Stimulated activated CD8-positive, alpha-beta memory T cell treated with anti-CD3 and anti-CD28 coated beads, Interleukin-2, amount 100 ng/mL, for 48 hours (primary cell): ENCODE measurements at regions not wholly inside any gene's neighbourhood (a gene's known extent, or its start where the extent isn't known, plus 50 kb on each side); places are given as distances from the start of the nearest gene placed in this dataset.

Experiments
- DNase-seq, 2 donors: peaks; one replicate each; pipeline ENCODE4 v3.0.0-alpha.2; 2020; ENCODE audit warnings: low read depth in 2 of 2

DNA sequence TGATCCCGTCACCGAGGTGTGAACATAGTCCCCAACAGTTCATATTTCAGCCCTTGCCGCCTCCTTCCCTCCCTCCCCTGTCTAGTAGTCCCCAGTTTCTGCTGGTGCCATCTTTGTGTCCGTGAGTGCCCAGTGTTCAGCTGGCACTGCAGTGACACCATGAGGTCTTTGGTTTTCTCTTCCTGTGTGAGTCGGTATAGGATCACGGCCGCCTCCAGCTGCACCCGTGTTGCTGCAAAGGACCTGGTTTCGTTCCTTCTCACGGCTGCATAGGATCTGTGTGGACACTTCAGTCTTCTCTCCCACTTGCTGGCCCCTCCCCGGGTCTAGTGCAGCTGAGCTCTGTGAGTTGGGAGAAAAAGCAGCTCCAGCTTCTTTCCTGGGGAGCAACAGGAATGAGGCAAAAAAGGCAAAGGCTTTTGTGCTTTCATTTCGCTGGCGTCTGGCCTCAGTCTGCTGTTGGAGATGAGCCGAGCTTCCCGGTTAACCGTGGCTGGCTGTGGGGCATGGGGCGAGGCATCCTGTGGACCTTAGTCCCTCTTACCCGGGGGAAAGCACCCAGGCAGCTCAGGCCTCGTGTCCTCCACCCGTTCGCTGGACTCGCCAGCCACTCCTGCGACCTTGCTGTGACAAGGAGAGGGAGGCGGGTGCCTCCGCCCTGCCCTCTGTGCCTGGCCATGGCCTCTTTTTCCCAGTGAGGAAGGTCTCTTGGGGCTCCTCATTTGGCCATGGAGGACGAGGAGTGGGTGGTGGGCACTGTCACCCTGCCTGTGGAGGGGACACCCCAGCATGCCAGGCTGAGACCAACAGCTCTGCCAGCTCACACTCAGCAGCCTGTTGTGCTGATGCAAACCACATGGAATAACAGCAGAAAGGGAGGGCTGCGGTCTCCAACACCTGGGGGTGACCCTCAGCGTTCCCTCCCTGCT lies 196.5 kb downstream of the TEX29 start:
- DNase-seq = no peak

DNA sequence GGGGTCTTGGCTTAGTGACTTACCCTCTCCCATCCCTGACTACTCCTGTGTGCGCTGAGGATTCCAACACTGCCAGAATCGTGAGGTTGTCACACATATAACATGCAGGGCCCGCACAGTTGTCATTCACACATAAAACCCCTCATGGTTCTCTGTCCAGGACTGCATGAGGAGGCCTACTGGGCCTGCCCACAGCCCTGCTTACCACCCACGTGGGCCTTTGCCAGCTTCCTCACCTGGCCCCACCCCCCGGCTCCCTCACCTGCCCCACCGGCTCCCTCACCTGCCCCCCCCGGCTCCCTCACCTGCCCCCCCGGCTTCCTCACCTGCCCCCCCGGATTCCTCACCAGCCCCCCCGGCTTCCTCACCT lies 197.2 kb downstream of the TEX29 start:
- no peak for DNase-seq

DNA sequence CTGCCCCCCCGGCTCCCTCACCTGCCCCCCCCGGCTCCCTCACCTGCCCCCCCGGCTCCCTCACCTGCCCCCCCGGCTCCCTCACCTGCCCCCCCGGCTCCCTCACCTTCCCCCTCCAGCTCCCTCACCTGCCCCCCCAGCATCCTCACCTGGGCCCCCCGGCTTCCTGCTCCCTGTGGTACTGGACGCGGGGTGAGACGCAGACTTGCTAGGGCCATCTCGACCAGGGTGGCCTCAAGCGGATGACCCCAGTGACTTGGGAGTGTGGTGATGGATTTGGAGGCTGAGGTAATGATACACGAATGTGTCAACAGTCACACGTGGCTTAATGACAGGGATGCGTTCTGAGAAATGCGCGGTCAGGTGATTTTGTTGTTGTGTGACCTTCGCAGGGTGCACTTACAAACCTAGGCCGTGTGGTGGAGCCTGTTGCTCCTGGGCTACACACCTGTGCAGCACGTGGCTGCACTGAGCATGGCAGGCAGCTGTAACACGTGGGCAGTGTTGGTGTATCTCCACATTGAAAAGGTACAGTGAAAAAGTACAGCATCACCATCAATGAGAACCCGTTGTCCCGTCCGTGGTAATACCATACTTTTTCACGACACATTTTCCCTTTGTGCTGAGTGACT lies 197.8 kb downstream of the TEX29 start:
- no peak for DNase-seq

DNA sequence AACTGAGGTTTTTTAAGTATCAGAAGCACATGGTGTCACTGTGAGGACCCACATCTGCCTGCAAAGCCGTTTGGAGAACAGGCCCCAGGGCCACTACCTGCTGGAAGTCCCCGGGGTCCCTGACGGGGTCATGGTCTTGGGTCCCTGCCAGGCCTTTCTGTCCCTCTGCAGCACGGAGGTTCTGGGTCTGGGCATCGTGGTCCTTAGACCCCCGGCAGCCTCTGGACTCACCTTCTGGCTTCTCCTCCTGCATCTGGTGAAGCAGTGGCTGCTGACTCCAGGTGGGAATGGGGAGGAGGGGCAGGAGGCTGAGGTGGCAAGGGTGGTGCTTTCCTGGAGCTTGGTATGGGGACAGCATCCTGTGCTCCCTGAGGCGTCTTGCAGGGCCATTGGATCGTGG lies 198.6 kb downstream of the TEX29 start:
- DNase-seq = no peak

DNA sequence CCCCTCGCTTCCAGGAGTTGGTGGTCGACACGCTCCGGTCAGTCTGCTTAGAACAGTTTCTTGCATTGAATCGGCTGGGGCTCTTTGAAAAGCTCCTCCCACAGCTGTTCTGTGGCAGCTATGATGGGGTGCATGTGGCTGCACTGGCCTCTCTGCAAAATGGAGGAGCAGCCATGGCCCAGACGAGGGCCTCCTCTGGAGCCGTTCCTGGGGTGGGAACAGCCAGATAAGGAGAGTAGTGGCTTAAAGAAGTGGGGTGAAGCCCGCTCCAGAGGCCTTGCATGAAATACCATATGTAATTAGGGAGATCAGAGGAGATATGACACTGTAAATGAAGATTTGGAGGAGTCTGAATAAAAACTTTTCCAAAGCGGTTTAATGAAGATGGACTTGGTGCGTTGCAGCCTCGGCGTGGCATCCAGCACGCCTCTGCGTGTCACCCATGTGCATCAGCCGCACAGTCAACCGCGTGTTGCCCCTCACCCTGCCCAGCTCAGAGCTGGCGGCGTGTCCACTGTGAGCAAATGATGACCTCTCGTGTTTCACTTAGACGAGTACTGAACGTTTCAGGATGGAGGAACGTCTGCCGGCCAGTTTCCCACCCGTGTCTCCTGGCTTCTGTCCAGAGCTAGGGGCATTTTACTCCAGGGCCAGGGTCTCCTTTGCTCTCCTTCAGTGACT lies 199.2 kb downstream of the TEX29 start:
- DNase-seq = no peak

DNA sequence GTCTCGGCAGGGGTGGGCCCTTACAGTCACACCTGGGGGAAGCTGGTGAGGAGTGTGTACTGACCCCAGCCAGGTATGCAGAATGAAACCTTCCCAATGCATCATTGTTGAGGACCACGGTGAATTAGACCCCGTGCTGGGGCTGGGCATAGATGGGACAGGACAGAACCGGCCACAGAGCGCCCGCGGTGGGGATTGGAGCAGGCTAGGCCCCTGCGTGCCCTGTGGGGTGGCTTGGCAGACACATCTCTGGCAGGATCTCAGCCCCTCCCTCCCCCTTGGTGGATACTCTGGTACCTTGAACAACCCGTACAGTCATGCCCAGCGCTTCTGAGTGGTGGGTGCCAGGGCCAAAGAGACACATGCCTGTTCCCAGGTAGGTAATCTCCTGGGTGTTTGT lies 200.6 kb downstream of the TEX29 start:
- no peak for DNase-seq

DNA sequence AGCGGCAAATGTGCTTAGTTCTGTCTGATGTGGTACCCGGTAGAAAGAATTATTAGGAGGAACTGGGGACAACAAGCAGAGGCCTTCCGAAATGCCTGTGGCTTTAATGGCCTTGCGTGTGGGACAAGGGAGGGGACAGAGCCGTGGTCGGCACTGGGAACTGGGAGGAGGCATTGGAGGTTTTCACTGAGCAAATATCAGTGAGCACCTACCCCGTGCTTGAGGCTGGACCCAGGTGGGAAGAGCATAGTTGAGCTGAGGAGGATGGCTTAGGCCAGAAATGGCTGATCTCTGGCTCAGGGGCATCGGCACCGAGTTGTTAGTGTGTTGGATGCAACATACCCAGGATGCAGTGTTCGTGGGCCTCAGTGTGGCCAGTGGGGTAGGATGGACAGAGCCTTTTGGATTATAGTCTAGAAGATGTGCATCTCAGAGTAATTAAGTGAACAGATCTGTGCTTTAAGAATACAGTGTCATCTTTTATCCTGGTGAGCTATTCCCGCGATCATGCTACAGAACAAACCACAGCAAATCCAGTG lies 201.3 kb downstream of the TEX29 start:
- DNase-seq = no peak

DNA sequence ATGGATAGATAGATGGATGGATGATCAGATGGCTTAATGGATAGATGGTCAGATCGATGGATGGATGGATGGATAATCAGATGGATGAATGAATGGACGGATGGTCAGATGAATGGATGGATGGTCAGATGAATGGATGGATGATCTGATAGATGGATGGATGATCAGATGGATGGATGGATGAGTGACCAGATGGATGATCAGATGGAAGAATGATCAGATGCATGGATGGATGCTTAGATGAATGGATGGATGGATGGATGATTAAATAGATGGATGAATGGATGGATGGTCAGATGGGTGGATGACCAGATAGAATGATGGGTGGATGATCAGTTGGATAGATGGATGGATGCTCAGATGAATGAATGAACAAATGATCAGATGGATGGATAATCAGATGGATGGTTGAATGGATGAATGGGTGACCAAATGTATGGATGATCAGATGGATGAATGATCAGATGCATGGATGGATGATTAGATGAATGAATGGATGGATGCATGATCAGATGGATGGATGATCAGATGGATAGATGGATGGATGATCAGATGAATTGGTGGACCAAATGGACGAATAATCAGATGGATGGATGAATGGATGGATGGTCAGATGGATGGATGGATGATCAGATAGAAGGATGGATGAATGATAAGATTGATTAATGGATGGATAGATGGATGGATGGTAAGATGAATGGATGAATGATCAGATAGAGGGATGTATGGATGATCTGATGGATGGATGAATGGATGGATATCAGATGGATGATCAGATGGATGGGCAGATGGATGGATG lies 205.1 kb downstream of the TEX29 start:
- DNase-seq = no peak

DNA sequence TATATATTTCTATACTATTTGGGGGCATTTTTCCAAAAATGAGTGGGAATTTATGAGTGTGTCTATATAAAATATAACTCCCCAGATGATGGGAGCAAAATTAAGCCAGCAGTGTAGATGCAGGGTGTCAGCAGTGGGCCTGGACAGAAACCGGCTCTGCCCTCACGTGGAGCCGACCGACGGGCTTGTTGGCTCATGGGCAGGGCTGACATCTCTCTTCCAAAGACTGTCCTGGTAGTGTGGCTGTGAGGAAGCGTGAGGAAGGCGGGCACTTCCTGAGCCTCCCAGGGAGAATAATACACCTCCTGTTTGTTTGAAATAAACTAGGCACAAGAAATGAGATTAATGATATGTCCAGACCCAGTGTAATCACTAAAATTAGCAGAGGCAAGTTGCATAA lies 206.5 kb downstream of the TEX29 start:
- DNase-seq = no peak

DNA sequence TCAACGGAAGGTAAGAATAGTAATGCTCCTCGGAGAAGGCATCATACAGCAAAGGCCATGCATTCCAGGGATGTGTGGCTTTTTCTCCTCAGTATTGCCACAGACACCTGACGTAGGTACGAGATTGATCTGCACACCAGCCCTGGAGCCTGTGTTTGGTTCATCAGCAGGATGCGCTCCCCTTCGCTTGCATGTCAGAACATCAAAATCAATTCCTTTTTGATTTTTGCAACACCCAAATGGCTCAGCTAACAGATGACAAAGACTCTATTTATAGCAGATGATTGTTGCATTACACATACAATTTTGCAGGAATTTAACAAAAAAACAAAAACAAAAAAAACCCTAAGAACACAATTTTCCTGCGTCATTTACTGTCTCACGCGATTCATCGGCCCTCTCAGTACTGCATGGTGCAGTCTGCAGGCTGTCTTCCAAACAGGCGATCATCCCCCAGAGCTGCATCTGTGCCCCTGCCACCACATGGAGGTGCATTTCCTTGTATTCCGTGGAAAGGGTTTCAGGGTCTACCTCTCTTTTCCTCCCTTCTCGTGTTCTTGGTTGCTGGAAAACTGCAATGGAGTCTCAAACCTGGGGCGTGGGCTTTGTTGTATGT lies 207.3 kb downstream of the TEX29 start:
- DNase-seq = no peak

DNA sequence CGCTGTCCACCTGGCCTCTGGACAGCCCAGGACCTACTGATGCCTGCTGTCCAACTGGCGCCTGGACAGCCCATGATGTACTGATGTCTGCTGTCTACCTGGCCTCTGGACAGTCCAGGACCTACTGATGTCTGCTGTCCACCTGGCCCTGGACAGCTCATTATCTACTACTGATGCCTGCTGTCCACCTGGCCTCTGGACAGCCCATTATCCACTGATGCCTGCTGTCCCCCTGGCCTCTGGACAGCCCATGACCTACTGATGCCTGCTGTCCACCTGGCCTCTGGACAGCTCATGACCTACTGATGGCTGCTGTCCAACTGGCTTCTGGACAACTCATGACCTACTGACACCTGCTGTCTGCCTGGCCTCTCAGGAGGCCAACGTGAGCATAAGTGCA lies 208.1 kb downstream of the TEX29 start:
- no peak for DNase-seq

DNA sequence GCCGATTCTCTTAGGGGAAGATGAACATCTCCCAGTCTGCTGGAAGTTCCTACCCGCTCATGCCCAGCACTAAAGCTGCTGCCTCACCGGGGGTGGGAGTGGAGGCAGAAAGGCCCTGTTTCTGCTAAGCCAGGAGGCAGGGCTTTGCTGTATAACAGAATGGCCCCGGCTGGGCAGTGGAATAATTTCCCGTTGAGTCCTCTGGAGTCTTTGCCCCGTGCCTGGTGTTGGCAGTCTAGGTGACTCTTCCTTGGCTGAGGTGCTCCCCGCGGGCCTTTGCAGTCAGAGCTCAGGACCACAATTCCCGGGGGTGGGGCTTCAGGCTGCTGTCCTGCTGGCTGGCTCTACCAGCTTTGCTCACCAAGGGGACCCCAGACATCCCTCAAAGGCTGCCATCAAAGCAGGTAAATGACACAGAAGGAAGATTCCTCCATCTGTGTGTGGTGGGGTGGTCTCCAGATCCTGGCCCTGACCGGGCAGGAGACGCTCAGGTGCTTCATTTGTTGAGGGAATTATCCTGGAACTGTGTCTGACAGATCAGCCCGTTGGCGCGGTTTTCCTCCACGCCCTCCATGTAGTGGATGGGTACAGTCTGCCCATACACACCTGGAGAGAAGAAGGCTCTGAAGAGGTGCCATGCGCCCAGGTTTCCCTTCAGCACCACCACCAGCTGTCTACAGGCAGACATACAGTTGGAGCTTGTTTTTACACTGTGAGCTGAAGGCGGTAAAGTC lies 209.9 kb downstream of the TEX29 start:
- no peak for DNase-seq

DNA sequence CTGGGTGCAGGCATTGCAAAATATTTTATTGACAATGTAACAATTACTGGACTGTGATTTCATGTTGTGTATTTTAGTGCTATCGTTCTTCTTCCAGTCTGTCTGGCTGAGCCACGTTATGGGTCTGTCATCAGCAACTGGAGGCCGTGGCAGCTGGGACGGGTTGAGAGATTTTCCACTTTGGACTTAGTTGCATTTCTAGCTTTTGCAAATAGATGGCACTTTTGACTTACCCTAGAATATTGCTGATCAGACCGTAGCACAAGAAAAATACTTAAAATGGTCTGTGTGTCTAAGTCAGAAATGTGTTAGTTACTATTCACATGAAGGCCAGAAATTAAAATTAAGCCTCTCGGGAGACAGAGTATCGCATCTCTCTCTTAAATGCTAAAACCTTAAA lies 211.1 kb downstream of the TEX29 start:
- no peak for DNase-seq

DNA sequence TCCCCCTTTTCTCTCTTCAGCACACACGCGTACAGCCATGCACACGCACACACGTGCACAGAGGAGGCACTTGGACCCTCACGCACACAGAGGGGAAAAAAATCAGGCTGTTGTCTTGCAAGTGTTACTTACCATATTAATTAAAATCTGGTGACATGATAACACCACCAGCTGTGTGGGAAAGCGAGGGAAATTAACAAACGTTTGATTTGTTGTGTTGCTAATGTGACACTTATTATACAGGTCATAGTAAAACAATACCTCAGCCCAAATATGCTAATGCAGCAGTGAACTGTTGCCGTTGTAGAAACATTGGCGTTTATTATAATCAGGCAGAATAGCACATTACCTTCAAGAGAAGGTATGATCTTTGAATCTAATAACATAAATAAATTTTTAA lies 211.7 kb downstream of the TEX29 start:
- DNase-seq = no peak

DNA sequence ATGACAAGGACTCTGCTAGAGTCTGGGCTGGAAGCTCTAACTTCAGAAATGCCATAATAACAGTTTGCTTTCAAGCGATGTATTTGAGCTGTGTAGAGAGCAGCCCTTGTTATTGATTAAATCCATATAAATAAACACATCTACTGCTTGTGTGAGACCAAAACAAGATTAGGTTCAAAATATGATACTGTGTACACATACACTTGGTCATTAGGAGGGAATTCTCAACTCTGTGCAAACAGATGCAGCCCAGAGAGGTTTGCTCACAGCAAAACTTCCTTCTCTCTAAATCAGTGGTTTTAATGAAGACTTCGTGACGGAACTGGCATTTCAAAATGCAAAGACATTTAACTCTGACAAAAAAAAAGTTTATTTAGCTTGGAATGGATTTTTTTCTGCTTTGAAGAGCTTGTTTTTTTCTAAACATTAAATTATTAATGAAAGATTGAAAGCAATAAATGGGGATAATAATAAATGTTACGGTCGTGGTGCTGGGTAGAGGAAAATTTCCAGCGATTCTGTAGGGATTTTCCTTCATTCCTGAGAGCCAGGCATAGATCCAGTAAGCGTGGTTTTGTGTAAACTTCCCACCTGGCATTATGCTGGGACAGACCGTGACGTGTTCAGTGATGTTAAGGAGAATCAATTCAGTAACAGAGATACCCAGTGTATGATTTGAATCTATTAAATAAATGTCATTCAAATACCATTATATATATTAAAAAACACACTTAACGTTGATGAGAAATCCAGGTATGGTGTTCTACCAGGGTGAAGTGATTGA lies 213.7 kb downstream of the TEX29 start:
- DNase-seq = no peak

DNA sequence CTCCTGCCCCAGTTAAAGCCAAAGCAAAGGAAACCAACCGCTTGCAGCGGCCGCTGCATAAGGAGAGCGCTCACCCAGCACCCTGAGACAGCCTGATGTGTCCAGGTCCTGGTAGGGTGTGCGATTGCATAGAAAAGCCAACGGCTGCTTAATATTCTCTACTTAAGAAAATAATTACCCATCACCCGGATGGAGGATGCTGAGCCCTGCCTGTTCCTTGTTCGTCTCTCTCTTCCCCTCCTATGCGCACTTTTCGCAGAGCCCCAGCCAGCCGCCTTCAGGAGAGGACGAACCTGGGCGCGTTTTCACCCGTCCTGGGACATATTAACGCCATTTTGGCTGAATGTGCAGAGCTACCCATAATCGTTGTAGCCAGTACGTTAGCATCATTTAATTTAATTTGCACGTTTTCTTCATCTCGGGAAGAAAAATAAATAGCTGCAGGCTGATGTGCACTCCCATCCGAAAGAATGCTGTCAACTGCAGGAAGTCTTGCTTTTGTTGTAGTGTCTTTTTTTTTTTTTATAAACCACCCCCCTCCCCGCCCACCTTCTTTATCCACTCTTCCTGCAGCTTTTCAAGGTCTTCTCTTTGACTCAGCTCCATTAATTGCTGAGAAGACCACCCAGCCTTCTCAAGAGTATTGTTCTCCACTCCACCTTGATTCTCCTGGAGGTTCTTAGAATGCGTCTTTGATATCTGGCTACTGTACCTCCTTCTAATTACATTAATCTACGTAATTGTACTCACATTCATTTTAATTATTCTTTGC lies 214.5 kb downstream of the TEX29 start:
- DNase-seq = no peak

DNA sequence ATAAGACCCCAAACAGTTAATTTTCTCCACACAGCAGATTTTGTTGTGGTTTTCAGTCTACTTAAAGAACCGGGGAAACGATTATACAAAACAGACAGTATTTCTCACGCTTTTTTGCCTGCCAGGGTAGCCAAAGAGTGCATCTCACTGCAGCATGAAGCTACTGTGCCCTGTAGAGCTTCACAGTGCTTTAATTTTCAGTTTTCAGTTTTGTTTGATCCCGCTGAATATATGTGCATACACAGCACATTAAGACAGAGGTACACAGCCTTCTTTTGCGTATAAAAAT lies 215.0 kb downstream of the TEX29 start:
- no peak for DNase-seq

DNA sequence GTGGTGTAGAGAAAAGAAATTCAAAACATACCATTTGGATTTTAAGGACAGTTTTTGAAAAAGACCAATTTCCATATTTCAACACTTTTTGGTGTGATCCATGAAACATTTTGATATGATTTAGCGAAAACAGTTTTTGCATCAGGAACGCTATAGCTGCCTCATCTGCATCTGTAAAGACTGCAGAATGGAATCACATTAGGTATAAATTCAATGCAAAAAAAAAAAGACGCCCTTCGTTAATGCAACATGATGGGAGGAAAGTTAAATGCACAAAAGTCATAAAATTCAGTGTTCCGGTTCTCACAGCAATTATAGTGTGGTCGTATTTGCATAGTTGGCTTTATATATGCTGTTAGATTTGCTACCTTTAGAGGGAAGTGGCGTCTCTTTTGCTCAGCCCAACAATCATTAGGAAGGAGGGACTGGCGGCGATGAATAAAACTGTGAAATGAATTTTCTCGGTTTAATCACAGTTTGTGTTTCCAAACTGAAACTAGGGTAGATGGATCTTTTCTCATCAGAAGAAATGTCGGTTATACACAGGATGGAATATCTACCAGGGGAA lies 215.7 kb downstream of the TEX29 start:
- DNase-seq = no peak
